Tibial nerve (tissue), 3 donors: ENCODE measurements at regions not wholly inside any gene's neighbourhood (a gene's known extent, or its start where the extent isn't known, plus 50 kb on each side); places are given as distances from the start of the nearest gene placed in this dataset.

ENCODE experiments used
- CTCF ChIP-seq, 5 experiments: fragments of 200-600 bp in 3 of 5; fragments of 450-650 bp in 2 of 5; sonication (generic) in 3 of 5; IDR thresholded peaks; one replicate each; pipeline ENCODE4 v1.5.1; 2016 to 2019; ENCODE audit warnings: antibody characterized with exemption in 5 of 5, mild to moderate bottlenecking in 3 of 5, moderate library complexity in 2 of 5
- POLR2A ChIP-seq, 2 donors: fragments of 450-650 bp; IDR thresholded peaks; one replicate each; pipeline ENCODE4 v1.6.1; 2017; ENCODE audit warnings: antibody characterized with exemption in 2 of 2, mild to moderate bottlenecking in 2 of 2, moderate library complexity in 2 of 2

GRCh38 chr9:73596321-73596720, 444.7 kb downstream of the ANXA1 start:
- no peak for TF ChIP-seq CTCF (IDR thresholded peaks at IDR 0.05)
- TF ChIP-seq POLR2A (IDR thresholded peaks at IDR 0.05), result no peak
